ENCODE measurements at regions not wholly inside any gene's neighbourhood (a gene's known extent, or its start where the extent isn't known, plus 50 kb on each side); places are given as distances from the start of the nearest gene placed in this dataset.

GRCh38 chr3:35216501-35217266 is 422.6 kb upstream of the ARPP21 start:
- no peak overlapping the region for H3K4me3 ChIP-seq (replicated peaks; ENCODE audit: low read depth, low read length)
- DNase-seq (ENCODE audit: low read depth): no peak
- TF ChIP-seq CTCF (IDR thresholded peaks at IDR 0.05; ENCODE audit: low read length, missing control alignments): no peak

- TF ChIP-seq CTCF (IDR thresholded peaks at IDR 0.05; ENCODE audit: low read length, missing control alignments): no peak
Observed at GRCh38 chr3:35223632-35224394, 415.5 kb upstream of the ARPP21 start.

GRCh38 chr3:35224565-35225295 is 414.6 kb upstream of the ARPP21 start:
- no peak for TF ChIP-seq CTCF (IDR thresholded peaks at IDR 0.05; ENCODE audit: low read length, missing control alignments)
- no peak for DNase-seq (ENCODE audit: low read depth)
- no peak overlapping the region for H3K4me3 ChIP-seq (replicated peaks; ENCODE audit: low read depth, low read length)

More at GRCh38 chr3:35223632-35224394, 415.5 kb upstream of the ARPP21 start:
- no peak for DNase-seq (ENCODE audit: low read depth)
- no peak overlapping the region for H3K4me3 ChIP-seq (replicated peaks; ENCODE audit: low read depth, low read length)

- no peak overlapping the region for H3K4me3 ChIP-seq (replicated peaks; ENCODE audit: low read depth, low read length)
- DNase-seq (ENCODE audit: low read depth): peak; percentile 38
- no peak for TF ChIP-seq CTCF (IDR thresholded peaks at IDR 0.05; ENCODE audit: low read length, missing control alignments)
Observed at GRCh38 chr3:35241236-35241635, 398.1 kb upstream of the ARPP21 start.

- H3K4me3 ChIP-seq (replicated peaks; ENCODE audit: low read depth, low read length): no peak overlapping the region
- no peak for DNase-seq (ENCODE audit: low read depth)
- no peak for TF ChIP-seq CTCF (IDR thresholded peaks at IDR 0.05; ENCODE audit: low read length, missing control alignments)
Observed at GRCh38 chr3:35254917-35255316, 384.4 kb upstream of the ARPP21 start.

GRCh38 chr3:35257641-35258040 is 381.7 kb upstream of the ARPP21 start:
- H3K4me3 ChIP-seq (replicated peaks; ENCODE audit: low read depth, low read length): no peak overlapping the region
- no peak for DNase-seq (ENCODE audit: low read depth)
- no peak for TF ChIP-seq CTCF (IDR thresholded peaks at IDR 0.05; ENCODE audit: low read length, missing control alignments)

Data from fibroblast of pulmonary artery (primary cell).